ENCODE measurements at regions not wholly inside any gene's neighbourhood (a gene's known extent, or its start where the extent isn't known, plus 50 kb on each side); places are given as distances from the start of the nearest gene placed in this dataset.

DNA sequence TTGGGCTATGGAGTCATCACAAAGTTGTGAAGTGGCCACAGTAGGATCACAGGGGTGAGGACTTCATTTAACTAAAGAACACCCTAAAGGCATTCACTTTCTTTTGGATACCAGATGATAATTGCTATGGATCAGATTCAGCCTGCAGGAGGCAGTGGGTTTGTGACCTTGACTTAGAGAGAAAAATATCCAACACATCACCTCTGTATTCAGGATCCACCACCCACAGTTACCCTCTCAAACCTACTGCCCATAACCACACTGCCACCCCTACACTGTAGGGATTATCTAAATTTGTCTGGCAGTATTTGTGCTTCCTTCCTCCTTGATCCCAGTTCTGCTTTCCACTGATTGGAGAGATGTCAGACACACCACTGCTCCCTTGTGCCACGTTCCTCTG lies 269.4 kb downstream of the MYCN start (continued):
- TF ChIP-seq YY1 (IDR thresholded peaks at IDR 0.05; ENCODE audit: low read depth, low read length), result no peak

Data from H1 (cell line).